Activated CD4-positive, alpha-beta T cell treated with anti-CD3 and anti-CD28 coated beads, Interleukin-2, amount 10 ng/mL, durations not matched to agents 24 days and 14 days (primary cell): ENCODE measurements at regions not wholly inside any gene's neighbourhood (a gene's known extent, or its start where the extent isn't known, plus 50 kb on each side); places are given as distances from the start of the nearest gene placed in this dataset.

ENCODE experiments used
- DNase-seq: peaks from one replicate; pipeline ENCODE4 v3.0.0; 2022
- H3K27ac Mint-ChIP-seq: one replicate; pipeline ENCODE4 v1.8.0; 2022; ENCODE audit warnings: mild to moderate bottlenecking, mixed read lengths
- H3K27me3 Mint-ChIP-seq: one replicate; pipeline ENCODE4 v1.8.0; 2022; ENCODE audit warnings: mixed read lengths
- H3K36me3 Mint-ChIP-seq: one replicate; pipeline ENCODE4 v1.8.0; 2022; ENCODE audit warnings: low read depth, mild to moderate bottlenecking, mixed read lengths
- H3K4me1 Mint-ChIP-seq: one replicate; pipeline ENCODE4 v1.8.0; 2021; ENCODE audit warnings: mixed read lengths
- H3K4me3 Mint-ChIP-seq: one replicate; pipeline ENCODE4 v1.8.0; 2022; ENCODE audit warnings: mild to moderate bottlenecking, moderate library complexity, mixed read lengths
- H3K9me3 Mint-ChIP-seq: one replicate; pipeline ENCODE4 v1.8.0; 2021; ENCODE audit warnings: mixed read lengths
- intact Hi-C: fragments of 100-400 bp; cut with micrococcal nuclease; formaldehyde crosslinking; loops from one replicate; pipeline ENCODE4 v1.15.1; 2023

DNA sequence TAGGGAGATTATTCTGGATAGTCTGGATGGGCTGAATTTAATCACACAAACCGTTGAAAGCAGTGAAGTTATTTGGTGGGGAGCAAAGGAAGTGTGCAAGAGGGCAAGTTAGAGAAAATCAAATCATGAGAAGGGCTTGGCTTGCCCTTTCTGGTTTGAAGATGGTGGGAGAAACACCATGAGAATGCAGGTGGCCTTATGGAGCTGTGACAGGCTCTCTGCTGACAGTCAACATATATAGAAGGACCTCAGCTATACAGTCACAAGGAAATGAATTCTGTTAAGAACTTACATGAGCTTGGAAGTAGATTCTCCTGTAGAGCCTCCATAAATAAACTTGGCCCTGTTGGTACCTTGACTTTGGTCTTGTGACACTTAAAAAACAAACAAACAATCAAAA is 72.3 kb downstream of the GMNC start:
- intact Hi-C loops: no loop called here

DNA sequence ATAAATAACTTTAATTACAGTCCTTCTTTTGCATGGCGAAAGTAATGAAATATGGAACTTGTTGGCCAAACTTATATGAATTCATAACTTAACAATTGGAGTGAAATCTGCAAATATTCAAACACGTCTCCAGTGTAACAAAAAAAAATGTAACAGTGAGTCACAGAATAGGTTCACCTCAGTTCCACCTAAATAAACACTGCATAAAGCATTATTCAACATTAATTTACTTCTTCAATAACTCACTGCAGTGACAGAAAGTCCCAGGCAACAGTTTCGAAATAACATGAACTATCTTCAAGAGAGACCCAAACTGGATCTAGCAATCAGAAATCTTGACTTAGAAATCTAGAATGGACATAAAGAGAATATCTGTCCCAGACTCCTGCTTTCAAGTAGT is 75.6 kb downstream of the GMNC start:
- intact Hi-C loops: no loop called here
- Mint-ChIP-seq H3K36me3 (no peaks in the 10 kb centered on the region), H3K4me1 (no peaks in the 10 kb centered on the region), H3K4me3 (no peak overlapping the region), H3K27me3 (no peaks in the 10 kb centered on the region), H3K27ac (no peak overlapping the region), H3K9me3 (no peaks in the 10 kb centered on the region)
- DNase-seq: no peak

More for the DNA sequence above, 72.3 kb downstream of the GMNC start:
- Mint-ChIP-seq H3K27ac (no peak overlapping the region), H3K4me1 (no peaks in the 10 kb centered on the region), H3K4me3 (no peak overlapping the region), H3K36me3 (no peaks in the 10 kb centered on the region), H3K27me3 (no peaks in the 10 kb centered on the region), H3K9me3 (no peaks in the 10 kb centered on the region)
- no peak for DNase-seq

DNA sequence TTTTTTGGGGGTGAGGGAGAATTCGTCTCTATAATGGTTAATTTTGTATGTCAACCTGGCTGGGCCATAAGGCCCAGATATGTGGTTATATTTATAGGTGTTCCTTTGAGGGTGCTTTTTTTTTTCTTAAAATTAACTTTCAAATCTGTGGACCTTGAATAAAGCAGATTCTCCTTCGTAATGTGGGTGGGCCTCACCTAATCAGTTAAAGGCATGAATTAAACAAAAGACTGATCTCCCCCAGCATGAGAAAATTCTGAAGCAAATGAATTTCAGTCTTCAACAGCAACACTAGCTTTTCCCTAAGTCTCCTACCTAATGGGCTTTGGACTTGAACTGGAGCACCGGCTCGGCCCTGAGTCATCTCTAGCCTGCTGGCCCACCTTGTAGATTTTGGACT is 77.4 kb downstream of the GMNC start:
- H3K36me3 Mint-ChIP-seq: no peaks in the 10 kb centered on the region
- no peaks in the 10 kb centered on the region for H3K27me3 Mint-ChIP-seq
- H3K27ac Mint-ChIP-seq: no peak overlapping the region
- H3K4me3 Mint-ChIP-seq: no peak overlapping the region
- no peak for DNase-seq
- intact Hi-C loops: no loop called here
- H3K9me3 Mint-ChIP-seq: no peaks in the 10 kb centered on the region
- H3K4me1 Mint-ChIP-seq: no peaks in the 10 kb centered on the region

DNA sequence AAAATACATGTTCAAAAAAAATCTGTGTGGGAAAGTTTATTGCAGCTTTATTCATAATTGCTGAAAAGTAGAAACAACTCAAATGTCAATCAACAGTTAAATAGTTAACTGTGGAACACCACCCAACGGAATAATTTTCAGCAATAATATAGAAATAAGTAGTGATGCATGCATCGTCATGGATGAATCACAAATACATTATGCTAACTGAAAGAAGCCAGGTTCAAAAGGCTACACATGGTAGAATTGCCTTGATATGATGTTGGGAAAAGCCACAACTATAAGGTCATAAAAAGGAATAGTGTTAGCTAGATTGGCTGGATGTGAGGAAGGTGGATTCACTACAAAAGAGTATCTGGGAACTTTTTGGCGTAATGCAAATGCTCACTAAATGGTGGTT is 82.0 kb downstream of the GMNC start:
- Mint-ChIP-seq H3K4me3 (no peak overlapping the region), H3K27ac (no peak overlapping the region), H3K9me3 (no peaks in the 10 kb centered on the region), H3K36me3 (no peaks in the 10 kb centered on the region), H3K27me3 (no peaks in the 10 kb centered on the region), H3K4me1 (no peaks in the 10 kb centered on the region)
- no peak for DNase-seq
- intact Hi-C loops: no loop called here

DNA sequence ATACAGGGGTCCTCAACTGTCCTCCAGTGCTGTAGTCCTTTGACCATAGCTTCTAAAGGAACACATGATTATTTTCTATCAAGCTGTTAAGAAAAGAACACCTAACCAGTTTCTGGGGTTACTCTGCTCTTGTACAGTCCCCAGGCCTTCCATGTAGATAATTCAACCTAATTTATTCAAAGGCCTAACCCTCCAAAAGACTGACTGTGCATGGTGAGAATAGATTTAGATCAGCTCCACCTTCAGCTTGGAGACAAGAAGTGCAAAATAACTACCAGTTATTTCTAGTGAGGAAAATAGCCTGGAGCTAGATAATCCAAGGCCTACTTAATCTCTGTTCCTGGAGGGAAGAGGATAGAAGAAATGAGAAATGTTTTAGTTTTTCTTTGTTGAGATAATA is 87.9 kb downstream of the GMNC start:
- DNase-seq: no peak
- Mint-ChIP-seq H3K36me3 (no peaks in the 10 kb centered on the region), H3K9me3 (no peaks in the 10 kb centered on the region), H3K4me3 (no peak overlapping the region), H3K4me1 (no peaks in the 10 kb centered on the region), H3K27ac (no peak overlapping the region), H3K27me3 (no peaks in the 10 kb centered on the region)
- intact Hi-C loops: no loop called here

DNA sequence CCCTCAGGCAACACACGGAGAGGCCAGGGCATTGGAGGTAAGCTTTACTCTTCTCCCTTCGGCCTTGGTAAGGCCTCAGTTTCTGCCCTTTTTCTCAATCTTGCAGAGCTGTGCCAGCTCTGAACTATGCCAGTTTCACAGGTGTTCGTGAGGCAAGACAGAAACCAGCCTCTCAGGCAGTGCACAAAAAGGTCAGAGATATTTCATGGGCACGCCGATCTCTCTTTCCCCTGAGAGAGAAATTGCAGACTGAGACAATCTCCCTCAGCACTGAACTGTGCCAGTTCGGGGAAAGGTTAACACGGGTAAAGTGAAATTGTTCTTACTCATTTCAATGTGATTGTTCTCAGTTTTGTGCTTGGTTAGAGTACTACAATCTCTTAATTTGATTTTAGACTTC is 88.5 kb downstream of the GMNC start:
- no peak overlapping the region for H3K27ac Mint-ChIP-seq
- DNase-seq: no peak
- no peak overlapping the region for H3K4me3 Mint-ChIP-seq
- H3K4me1 Mint-ChIP-seq: no peaks in the 10 kb centered on the region
- intact Hi-C loops: no loop called here
- no peaks in the 10 kb centered on the region for H3K36me3 Mint-ChIP-seq
- no peaks in the 10 kb centered on the region for H3K9me3 Mint-ChIP-seq
- no peaks in the 10 kb centered on the region for H3K27me3 Mint-ChIP-seq

DNA sequence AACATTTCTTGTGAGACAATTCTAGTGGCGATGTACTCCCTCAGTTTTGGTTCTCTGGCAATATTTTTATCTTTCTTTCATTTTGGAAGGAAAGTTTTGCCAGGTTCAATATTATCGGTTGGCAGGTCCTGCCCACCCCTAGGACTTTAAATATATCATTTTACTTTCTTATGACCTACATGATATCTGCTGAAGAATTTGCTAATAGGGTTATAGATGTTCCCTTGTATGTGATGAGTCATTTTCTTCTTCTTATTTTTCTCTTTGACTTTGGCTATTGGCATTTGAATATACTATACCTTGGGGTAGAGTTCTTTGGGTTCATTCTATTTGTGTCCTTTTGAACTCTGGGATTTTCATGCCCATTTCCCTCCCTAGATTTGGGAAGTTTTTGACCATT is 89.7 kb downstream of the GMNC start:
- DNase-seq: no peak
- Mint-ChIP-seq H3K36me3 (no peaks in the 10 kb centered on the region), H3K4me1 (no peaks in the 10 kb centered on the region), H3K27me3 (no peaks in the 10 kb centered on the region), H3K27ac (no peak overlapping the region), H3K9me3 (no peaks in the 10 kb centered on the region), H3K4me3 (no peak overlapping the region)
- intact Hi-C loops: no loop called here

DNA sequence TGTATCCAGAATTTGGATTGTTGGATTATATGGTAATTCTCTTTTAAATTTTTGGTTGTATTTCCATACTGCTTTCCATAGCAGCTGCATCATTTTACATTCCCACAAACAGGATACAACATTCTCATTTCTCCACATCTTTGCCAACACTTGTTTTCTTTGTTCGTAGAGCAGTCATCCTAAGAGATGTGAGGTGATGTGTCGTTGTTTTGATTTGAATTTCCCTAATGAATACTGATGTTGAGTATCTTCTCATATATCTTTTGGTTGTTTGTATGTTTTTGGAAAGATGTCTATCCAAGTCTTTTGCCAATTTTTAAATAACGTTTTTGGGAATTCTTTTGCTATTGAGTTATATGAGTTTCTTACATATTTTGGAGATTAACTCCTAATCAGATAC is 93.6 kb downstream of the GMNC start:
- no peak overlapping the region for H3K27ac Mint-ChIP-seq
- H3K4me1 Mint-ChIP-seq: no peaks in the 10 kb centered on the region
- H3K4me3 Mint-ChIP-seq: no peak overlapping the region
- intact Hi-C loops: no loop called here
- H3K27me3 Mint-ChIP-seq: no peaks in the 10 kb centered on the region
- no peaks in the 10 kb centered on the region for H3K9me3 Mint-ChIP-seq
- DNase-seq: no peak
- H3K36me3 Mint-ChIP-seq: no peaks in the 10 kb centered on the region

DNA sequence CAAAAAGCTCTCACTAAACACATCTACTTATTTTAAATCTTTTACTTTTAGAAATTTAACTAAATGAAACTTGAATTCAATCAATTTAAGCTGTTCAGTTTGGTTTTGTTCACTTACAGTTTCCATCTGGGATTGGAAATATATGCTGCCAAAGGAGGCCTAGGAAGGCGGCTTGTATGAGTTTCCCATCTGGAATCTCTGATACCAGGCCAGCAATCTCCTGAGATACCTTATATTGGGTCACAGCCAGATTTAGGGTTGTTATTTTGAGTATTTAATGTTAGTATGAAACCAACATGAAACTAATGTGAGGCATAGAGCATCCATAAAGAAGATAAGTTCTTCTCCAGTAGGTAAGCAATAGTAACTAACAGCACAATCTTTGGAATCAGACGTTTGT is 94.6 kb downstream of the GMNC start:
- H3K27ac Mint-ChIP-seq: no peak overlapping the region
- intact Hi-C loops: no loop called here
- no peak for DNase-seq
- no peaks in the 10 kb centered on the region for H3K27me3 Mint-ChIP-seq
- H3K4me1 Mint-ChIP-seq: no peaks in the 10 kb centered on the region
- H3K9me3 Mint-ChIP-seq: no peaks in the 10 kb centered on the region
- H3K4me3 Mint-ChIP-seq: no peak overlapping the region
- H3K36me3 Mint-ChIP-seq: no peaks in the 10 kb centered on the region

DNA sequence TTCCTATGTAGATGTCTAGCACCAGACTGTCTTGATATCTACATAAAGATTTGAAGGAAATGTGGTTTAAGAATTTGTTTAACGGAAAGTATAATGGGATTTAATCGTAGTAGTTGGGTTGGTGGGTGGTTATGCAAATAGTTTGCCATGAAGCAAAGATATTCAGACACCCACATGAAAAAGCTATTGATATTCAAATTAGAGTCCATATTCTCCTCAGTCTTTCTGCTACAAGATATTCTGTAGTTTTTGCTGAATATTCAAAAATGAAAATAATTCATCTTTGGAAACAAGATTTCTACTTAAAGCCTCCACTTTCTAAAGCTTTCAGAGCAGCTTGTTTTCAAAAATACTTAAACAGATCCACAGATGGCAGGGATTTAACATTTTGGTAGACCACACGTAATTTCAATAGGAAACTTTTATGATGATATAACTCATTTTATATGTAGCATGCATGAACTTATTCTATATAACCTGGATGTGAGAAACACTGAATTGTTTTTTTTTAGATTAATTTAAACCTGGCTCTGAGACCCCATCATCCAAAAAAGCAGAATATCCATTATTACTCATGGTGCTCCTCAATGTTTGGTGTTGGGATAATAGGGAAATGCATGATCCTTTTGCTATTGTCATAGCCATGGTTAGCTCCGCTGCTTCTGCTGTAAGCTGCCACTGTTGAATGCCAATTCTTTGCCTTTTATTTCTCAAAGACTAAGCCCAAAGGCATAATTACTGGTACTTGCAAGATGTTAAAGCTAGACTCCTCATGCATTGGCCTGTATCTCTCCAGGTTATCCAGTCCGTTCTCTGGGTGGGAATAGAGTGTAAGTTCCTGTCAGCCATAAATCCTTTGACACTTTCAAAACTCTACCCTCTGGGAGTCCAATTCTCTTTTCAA is 98.0 kb downstream of the GMNC start:
- Mint-ChIP-seq H3K27ac (no peak overlapping the region), H3K36me3 (no peaks in the 10 kb centered on the region), H3K9me3 (no peaks in the 10 kb centered on the region), H3K27me3 (no peaks in the 10 kb centered on the region), H3K4me1 (no peaks in the 10 kb centered on the region), H3K4me3 (no peak overlapping the region)
- intact Hi-C loops: no loop called here
- DNase-seq: no peak

DNA sequence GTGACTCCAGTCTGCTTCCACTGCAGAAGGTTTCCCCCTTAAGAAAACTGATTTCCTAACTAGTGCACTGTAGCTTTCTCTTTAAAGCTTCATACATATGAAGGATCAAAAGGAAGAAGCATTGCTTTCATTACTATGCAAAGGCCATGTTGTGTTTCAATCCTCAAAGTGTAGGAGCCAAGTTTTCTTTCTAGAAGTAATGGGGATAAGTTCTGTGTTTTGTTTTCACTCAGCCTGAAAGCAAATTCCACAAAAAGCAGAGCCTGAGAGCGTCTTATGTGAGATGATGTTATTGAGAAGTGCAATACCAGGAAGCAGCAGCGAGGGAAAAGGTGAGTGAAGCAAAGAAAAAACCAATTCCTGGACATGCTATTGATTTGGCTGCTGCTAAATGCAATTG is 99.7 kb downstream of the GMNC start:
- no peak for DNase-seq
- Mint-ChIP-seq H3K4me3 (no peak overlapping the region), H3K27me3 (no peaks in the 10 kb centered on the region), H3K4me1 (no peaks in the 10 kb centered on the region), H3K36me3 (no peaks in the 10 kb centered on the region), H3K27ac (no peak overlapping the region), H3K9me3 (no peaks in the 10 kb centered on the region)
- intact Hi-C loops: no loop called here

DNA sequence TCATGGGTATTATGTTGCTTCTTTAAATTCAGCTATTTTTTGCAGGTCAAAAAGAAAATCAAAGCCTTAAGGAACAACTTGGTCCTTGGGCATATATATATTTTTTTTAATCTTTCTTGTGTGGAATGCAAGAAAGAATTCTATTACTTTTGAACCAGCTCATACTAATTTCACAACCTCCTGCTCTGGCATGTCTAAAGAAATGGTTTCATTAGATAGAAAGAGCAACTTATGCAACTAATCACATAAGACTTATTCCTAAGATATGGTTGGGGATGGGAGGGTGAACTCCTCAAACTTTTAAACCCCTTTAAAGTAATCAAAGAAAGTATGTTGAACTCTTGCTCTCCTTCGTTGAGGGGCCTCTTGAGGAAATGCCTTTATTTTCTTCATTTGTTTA is 114.9 kb downstream of the GMNC start:
- intact Hi-C loops: no loop called here
- H3K9me3 Mint-ChIP-seq: no peaks in the 10 kb centered on the region
- DNase-seq: no peak
- no peaks in the 10 kb centered on the region for H3K27me3 Mint-ChIP-seq
- H3K4me3 Mint-ChIP-seq: no peak overlapping the region
- no peak overlapping the region for H3K27ac Mint-ChIP-seq
- no peaks in the 10 kb centered on the region for H3K4me1 Mint-ChIP-seq
- H3K36me3 Mint-ChIP-seq: no peaks in the 10 kb centered on the region

DNA sequence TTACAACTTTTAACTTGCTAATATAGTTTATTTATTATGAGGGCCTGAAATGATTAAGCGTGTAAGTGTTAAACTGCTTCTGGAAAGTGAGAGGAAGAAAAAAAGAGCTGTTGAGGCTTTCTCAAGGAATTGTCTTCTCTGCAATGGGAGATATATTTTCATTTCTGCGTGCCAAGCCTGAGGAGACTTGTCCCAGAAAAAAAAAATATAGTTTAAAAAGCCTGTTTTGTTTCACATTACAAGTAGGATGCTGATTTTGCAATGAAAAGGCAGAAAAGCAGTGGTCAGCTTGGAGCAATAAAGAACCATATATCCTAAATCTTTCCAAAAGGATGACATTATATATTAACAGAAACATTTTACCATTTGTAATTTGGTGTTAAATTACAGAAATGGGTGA is 115.5 kb downstream of the GMNC start:
- intact Hi-C loops: no loop called here
- no peaks in the 10 kb centered on the region for H3K36me3 Mint-ChIP-seq
- H3K27ac Mint-ChIP-seq: no peak overlapping the region
- no peaks in the 10 kb centered on the region for H3K27me3 Mint-ChIP-seq
- no peaks in the 10 kb centered on the region for H3K4me1 Mint-ChIP-seq
- no peaks in the 10 kb centered on the region for H3K9me3 Mint-ChIP-seq
- no peak for DNase-seq
- H3K4me3 Mint-ChIP-seq: no peak overlapping the region

DNA sequence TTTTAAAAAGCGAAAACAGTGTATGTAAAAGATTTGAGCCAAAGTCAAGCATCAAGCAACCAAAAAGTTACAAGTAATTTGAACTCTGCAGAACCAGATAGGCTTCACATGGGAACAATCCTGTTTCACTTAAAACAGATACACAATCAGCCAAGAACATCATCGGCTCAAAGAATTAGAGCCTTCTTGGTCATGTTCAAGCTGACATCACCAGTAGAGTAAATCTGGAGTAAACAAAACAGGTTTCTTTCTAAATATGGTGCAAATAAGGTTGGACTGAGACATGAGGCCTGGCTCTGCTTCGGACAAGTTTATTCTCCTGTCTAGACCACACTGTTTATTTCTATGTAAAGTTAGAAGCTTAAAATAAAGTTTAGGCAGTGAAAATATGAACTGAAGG is 116.0 kb downstream of the GMNC start:
- intact Hi-C loops: no loop called here
- Mint-ChIP-seq H3K36me3 (no peaks in the 10 kb centered on the region), H3K4me3 (no peak overlapping the region), H3K27me3 (no peaks in the 10 kb centered on the region), H3K9me3 (no peaks in the 10 kb centered on the region), H3K4me1 (no peaks in the 10 kb centered on the region), H3K27ac (no peak overlapping the region)
- DNase-seq: no peak

DNA sequence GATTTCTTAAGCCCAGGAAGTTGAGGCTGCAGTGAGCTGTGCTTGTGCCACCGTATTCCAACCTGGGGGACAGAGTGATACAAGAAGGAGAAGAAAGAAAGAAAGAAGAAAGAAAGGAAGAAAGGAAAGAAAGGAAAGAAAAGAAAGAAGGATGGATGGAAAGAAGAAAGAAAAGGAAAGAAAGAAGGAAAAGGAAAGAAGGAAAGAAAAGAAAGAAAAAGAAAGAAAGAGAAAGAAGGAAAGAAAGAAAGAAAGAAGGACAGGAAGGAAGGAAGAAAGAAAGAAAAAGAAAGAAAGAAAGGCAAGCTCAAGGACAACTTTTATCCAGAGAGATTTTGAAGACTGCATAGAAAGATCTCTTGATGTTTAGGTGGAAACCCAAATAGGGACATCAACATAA is 120.7 kb downstream of the GMNC start:
- no peaks in the 10 kb centered on the region for H3K36me3 Mint-ChIP-seq
- no peaks in the 10 kb centered on the region for H3K4me1 Mint-ChIP-seq
- no peak overlapping the region for H3K4me3 Mint-ChIP-seq
- DNase-seq: no peak
- intact Hi-C loops: no loop called here
- H3K9me3 Mint-ChIP-seq: no peaks in the 10 kb centered on the region
- peaks cover 4% of the 10 kb centered on the region for H3K27me3 Mint-ChIP-seq
- no peak overlapping the region for H3K27ac Mint-ChIP-seq
